Dermis microvascular lymphatic vessel endothelial cell (primary cell): ENCODE measurements at regions not wholly inside any gene's neighbourhood (a gene's known extent, or its start where the extent isn't known, plus 50 kb on each side); places are given as distances from the start of the nearest gene placed in this dataset.
"Not testable (repeated sequence)": the region's sequence is repeated elsewhere in the genome, so short reads cannot be mapped to it uniquely, and the experiment has no call there.

Experiments
- DNase-seq, 2 donors: peaks; one replicate each; pipeline versions ENCODE4 v3.0.0 to v3.0.0-alpha.2; 2010; ENCODE audit warnings: low read depth in 2 of 2

GRCh38 chr4:85106166-85106565, 139.7 kb upstream of the WDFY3 start:
- no peak for DNase-seq

GRCh38 chr4:85106805-85107336, 140.4 kb upstream of the WDFY3 start:
- no peak for DNase-seq

- DNase-seq: no peak
Observed at GRCh38 chr4:85107553-85107952, 141.1 kb upstream of the WDFY3 start.

GRCh38 chr4:85113706-85114105, 147.2 kb upstream of the WDFY3 start:
- no peak for DNase-seq

- no peak for DNase-seq
Observed at GRCh38 chr4:85114526-85114925, 148.0 kb upstream of the WDFY3 start.

GRCh38 chr4:85116008-85116407, 149.5 kb upstream of the WDFY3 start:
- no peak for DNase-seq

- no peak for DNase-seq
Observed at GRCh38 chr4:85125688-85126087, 159.2 kb upstream of the WDFY3 start.

GRCh38 chr4:85126991-85127591, 160.6 kb upstream of the WDFY3 start:
- DNase-seq: no peak

- DNase-seq: peak in 1 of 2 donors; percentile 38
Observed at GRCh38 chr4:85127653-85128052, 161.2 kb upstream of the WDFY3 start.

GRCh38 chr4:85128246-85129204, 162.0 kb upstream of the WDFY3 start:
- DNase-seq: no peak

GRCh38 chr4:85129354-85130125, 163.1 kb upstream of the WDFY3 start:
- not testable (repeated sequence) for DNase-seq

- peak in 1 of 2 donors; percentile 4 for DNase-seq
Observed at GRCh38 chr4:85132117-85132516, 165.6 kb upstream of the WDFY3 start.

GRCh38 chr4:85132570-85132969, 166.1 kb upstream of the WDFY3 start:
- DNase-seq: no peak

GRCh38 chr4:85139749-85140148, 173.3 kb upstream of the WDFY3 start:
- not testable (repeated sequence) for DNase-seq

GRCh38 chr4:85142451-85142850, 176.0 kb upstream of the WDFY3 start:
- no peak for DNase-seq

GRCh38 chr4:85147481-85148076, 181.1 kb upstream of the WDFY3 start:
- peak; percentile 29 to 60 for DNase-seq

GRCh38 chr4:85149676-85150075, 183.2 kb upstream of the WDFY3 start:
- DNase-seq: no peak

- no peak for DNase-seq
Observed at GRCh38 chr4:85151371-85151770, 184.9 kb upstream of the WDFY3 start.

- DNase-seq: no peak
Observed at GRCh38 chr4:85151786-85152185, 185.3 kb upstream of the WDFY3 start.

- no peak for DNase-seq
Observed at GRCh38 chr4:85152480-85152879, 186.0 kb upstream of the WDFY3 start.

- no peak for DNase-seq
Observed at GRCh38 chr4:85153221-85153620, 186.7 kb upstream of the WDFY3 start.
